Tibial nerve (tissue), 4 donors: ENCODE measurements at regions not wholly inside any gene's neighbourhood (a gene's known extent, or its start where the extent isn't known, plus 50 kb on each side); places are given as distances from the start of the nearest gene placed in this dataset.

Source experiments
- EP300 ChIP-seq, 2 donors: sonication (generic); formaldehyde crosslinking; IDR thresholded peaks; one replicate each; pipeline ENCODE4 v1.6.1; 2017; ENCODE audit warnings: antibody characterized with exemption in 2 of 2, mild to moderate bottlenecking in 1 of 2
- POLR2A ChIP-seq, 2 donors: fragments of 450-650 bp; IDR thresholded peaks; one replicate each; pipeline ENCODE4 v1.6.1; 2017; ENCODE audit warnings: antibody characterized with exemption in 2 of 2, mild to moderate bottlenecking in 2 of 2, moderate library complexity in 2 of 2
- TF ChIP-seq, protein P1 (sequence below), 5 experiments: fragments of 200-600 bp in 3 of 5; fragments of 450-650 bp in 2 of 5; sonication (generic) in 3 of 5; IDR thresholded peaks; one replicate each; pipeline ENCODE4 v1.5.1; 2016 to 2019; ENCODE audit warnings: antibody characterized with exemption in 5 of 5, mild to moderate bottlenecking in 3 of 5, moderate library complexity in 2 of 5

DNA sequence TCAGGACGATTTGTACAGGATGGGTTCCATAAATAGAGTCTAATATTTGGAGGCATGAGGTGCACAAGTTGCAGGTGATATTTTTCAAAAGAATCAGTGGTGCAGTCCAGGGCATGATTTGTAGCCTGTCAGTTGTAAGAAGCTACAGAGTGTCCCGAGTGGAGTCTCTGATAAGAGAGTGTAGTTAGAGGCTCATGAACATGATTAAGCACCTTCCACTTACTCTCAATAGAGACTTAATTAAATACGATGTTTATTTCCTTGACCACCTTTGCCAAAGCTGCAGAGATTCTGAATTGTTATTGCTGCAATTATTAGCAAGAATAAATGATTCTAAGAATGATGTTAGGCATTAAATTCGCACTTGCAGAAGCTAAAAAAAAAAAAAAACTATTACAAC is 218.4 kb upstream of the LRTM1 start:
- TF ChIP-seq, protein P1, sequence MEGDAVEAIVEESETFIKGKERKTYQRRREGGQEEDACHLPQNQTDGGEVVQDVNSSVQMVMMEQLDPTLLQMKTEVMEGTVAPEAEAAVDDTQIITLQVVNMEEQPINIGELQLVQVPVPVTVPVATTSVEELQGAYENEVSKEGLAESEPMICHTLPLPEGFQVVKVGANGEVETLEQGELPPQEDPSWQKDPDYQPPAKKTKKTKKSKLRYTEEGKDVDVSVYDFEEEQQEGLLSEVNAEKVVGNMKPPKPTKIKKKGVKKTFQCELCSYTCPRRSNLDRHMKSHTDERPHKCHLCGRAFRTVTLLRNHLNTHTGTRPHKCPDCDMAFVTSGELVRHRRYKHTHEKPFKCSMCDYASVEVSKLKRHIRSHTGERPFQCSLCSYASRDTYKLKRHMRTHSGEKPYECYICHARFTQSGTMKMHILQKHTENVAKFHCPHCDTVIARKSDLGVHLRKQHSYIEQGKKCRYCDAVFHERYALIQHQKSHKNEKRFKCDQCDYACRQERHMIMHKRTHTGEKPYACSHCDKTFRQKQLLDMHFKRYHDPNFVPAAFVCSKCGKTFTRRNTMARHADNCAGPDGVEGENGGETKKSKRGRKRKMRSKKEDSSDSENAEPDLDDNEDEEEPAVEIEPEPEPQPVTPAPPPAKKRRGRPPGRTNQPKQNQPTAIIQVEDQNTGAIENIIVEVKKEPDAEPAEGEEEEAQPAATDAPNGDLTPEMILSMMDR (IDR thresholded peaks at IDR 0.05): no peak
- TF ChIP-seq POLR2A (IDR thresholded peaks at IDR 0.05) (no peak), EP300 (IDR thresholded peaks at IDR 0.05) (no peak)
